ENCODE measurements at regions not wholly inside any gene's neighbourhood (a gene's known extent, or its start where the extent isn't known, plus 50 kb on each side); places are given as distances from the start of the nearest gene placed in this dataset.
"Not testable (repeated sequence)": the region's sequence is repeated elsewhere in the genome, so short reads cannot be mapped to it uniquely, and the experiment has no call there.

GRCh38 chr6:104500265-104500664 lies 359.5 kb downstream of the HACE1 start:
- DNase-seq (ENCODE audit: low read depth), result no peak

- no peak for DNase-seq (ENCODE audit: low read depth)
These were observed 373.7 kb downstream of the HACE1 start for GRCh38 chr6:104486035-104486434.

- DNase-seq (ENCODE audit: low read depth), result no peak
These were observed 375.1 kb downstream of the HACE1 start for GRCh38 chr6:104484626-104485025.

GRCh38 chr6:104484191-104484590 lies 375.5 kb downstream of the HACE1 start:
- DNase-seq (ENCODE audit: low read depth), result no peak

GRCh38 chr6:104483225-104483834 lies 376.4 kb downstream of the HACE1 start:
- DNase-seq (ENCODE audit: low read depth), result no peak

- no peak for DNase-seq (ENCODE audit: low read depth)
These were observed 382.1 kb downstream of the HACE1 start for GRCh38 chr6:104477569-104477968.

- DNase-seq (ENCODE audit: low read depth), result no peak
These were observed 386.7 kb downstream of the HACE1 start for GRCh38 chr6:104473021-104473429.

- no peak for DNase-seq (ENCODE audit: low read depth)
These were observed 387.5 kb downstream of the HACE1 start for GRCh38 chr6:104472021-104472901.

GRCh38 chr6:104466306-104466705 lies 393.4 kb downstream of the HACE1 start:
- no peak for DNase-seq (ENCODE audit: low read depth)

GRCh38 chr6:104462811-104463599 lies 396.7 kb downstream of the HACE1 start:
- no peak for DNase-seq (ENCODE audit: low read depth)

- no peak for DNase-seq (ENCODE audit: low read depth)
These were observed 398.8 kb downstream of the HACE1 start for GRCh38 chr6:104460738-104461483.

- no peak for DNase-seq (ENCODE audit: low read depth)
These were observed 400.2 kb downstream of the HACE1 start for GRCh38 chr6:104459543-104459942.

- no peak for DNase-seq (ENCODE audit: low read depth)
These were observed 409.8 kb downstream of the HACE1 start for GRCh38 chr6:104449918-104450317.

GRCh38 chr6:104446101-104447080 lies 413.3 kb downstream of the HACE1 start:
- not testable (repeated sequence) for DNase-seq (ENCODE audit: low read depth)

GRCh38 chr6:104434519-104434918 lies 425.2 kb downstream of the HACE1 start:
- no peak for DNase-seq (ENCODE audit: low read depth)

- DNase-seq (ENCODE audit: low read depth), result no peak
These were observed 428.6 kb downstream of the HACE1 start for GRCh38 chr6:104431096-104431495.

- DNase-seq (ENCODE audit: low read depth), result no peak
These were observed 431.5 kb downstream of the HACE1 start for GRCh38 chr6:104428184-104428583.

GRCh38 chr6:104423691-104424090 lies 436.0 kb downstream of the HACE1 start:
- DNase-seq (ENCODE audit: low read depth), result no peak

- no peak for DNase-seq (ENCODE audit: low read depth)
These were observed 438.1 kb downstream of the HACE1 start for GRCh38 chr6:104421650-104422049.

- DNase-seq (ENCODE audit: low read depth), result no peak
These were observed 440.9 kb downstream of the HACE1 start for GRCh38 chr6:104418839-104419238.

- DNase-seq (ENCODE audit: low read depth), result no peak
These were observed 441.6 kb downstream of the HACE1 start for GRCh38 chr6:104418125-104418524.

Measured in fibroblast of gingiva (primary cell).